ENCODE measurements at regions not wholly inside any gene's neighbourhood (a gene's known extent, or its start where the extent isn't known, plus 50 kb on each side); places are given as distances from the start of the nearest gene placed in this dataset.

DNA sequence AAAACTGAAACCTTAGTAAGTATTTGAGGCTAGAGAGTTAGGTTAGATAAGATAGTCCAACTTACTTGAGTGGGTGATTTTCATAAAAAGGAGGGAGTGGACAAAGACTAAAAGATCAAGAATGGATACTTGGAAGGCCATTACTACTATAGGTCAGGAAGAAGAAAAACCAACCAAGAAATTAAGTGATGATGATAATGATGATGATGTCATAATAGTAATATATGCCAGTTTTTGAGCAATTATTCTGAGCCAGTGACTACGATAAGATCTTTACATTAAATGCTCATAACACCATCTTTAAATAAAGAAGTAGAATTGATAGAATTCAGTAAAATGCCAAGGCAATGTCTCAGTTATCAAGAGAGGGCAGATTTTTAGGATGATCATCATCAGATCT lies 430.7 kb upstream of the ADAMTS5 start:
- Histone ChIP-seq H3K4me3 (no peak overlapping the region), H2AFZ (no peak overlapping the region), H3F3A (ENCODE audit: insufficient read depth) (no peaks in the 10 kb centered on the region), H3K27ac (no peak overlapping the region), H3K9ac (no peak overlapping the region), H3K27me3 (replicated peaks; ENCODE audit: insufficient read depth) (no peaks in the 10 kb centered on the region), H3K4me1 (ENCODE audit: insufficient read depth) (no peaks in the 10 kb centered on the region), H3K9me2 (ENCODE audit: insufficient read depth) (no peaks in the 10 kb centered on the region), H3K9me3 (ENCODE audit: low read depth) (no peaks in the 10 kb centered on the region), H4K20me1 (ENCODE audit: insufficient read depth) (no peaks in the 10 kb centered on the region), H3K79me2 (ENCODE audit: insufficient read depth) (no peaks in the 10 kb centered on the region), H3K4me2 (ENCODE audit: unreplicated experiment) (no peak overlapping the region), H3K36me3 (ENCODE audit: low read depth) (no peaks in the 10 kb centered on the region)
- WGBS, 2 experiments (ENCODE audit: low coverage in 1 of 2, low lambda C conversion rate in 2 of 2, missing lambda C conversion rate in 2 of 2): 65% methylated on average over 1 of the region's 1 CpG
- in situ Hi-C loops (cut with MboI): no loop called here
- DNase-seq: no peak
- TF ChIP-seq EZH2phosphoT487 (IDR thresholded peaks at IDR 0.05; ENCODE audit: insufficient read depth, low read depth): no peak
- no peak for TF ChIP-seq EZH2 (IDR thresholded peaks at IDR 0.05; ENCODE audit: insufficient read depth, poor library complexity, severe bottlenecking)

DNA sequence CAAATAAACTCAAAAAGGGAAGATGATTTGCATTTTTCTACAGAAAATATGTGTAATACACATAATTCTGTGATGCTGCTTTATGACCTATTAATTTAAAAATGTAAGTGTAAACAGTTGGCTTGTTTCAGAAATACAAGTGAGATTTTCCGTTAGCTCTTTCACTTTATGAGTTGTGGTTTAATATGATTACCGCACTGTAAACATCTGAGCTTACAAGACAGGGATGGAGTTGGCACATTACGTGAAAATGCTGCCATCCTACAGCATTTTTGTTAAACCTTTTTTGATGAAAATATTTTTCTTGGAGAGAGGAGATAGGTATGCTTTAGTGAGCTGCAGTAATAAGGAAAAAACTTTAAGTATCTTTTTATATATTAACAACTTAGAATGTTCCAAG lies 426.8 kb upstream of the ADAMTS5 start:
- H3K4me3 ChIP-seq: no peak overlapping the region
- WGBS, 2 experiments (ENCODE audit: low coverage in 1 of 2, low lambda C conversion rate in 2 of 2, missing lambda C conversion rate in 2 of 2): 77 to 79% methylated on average over 3 of the region's 3 CpGs
- H3K9me2 ChIP-seq (ENCODE audit: insufficient read depth): no peaks in the 10 kb centered on the region
- TF ChIP-seq EZH2 (IDR thresholded peaks at IDR 0.05; ENCODE audit: insufficient read depth, poor library complexity, severe bottlenecking) (no peak), EZH2phosphoT487 (IDR thresholded peaks at IDR 0.05; ENCODE audit: insufficient read depth, low read depth) (no peak)
- no peaks in the 10 kb centered on the region for H3K79me2 ChIP-seq (ENCODE audit: insufficient read depth)
- H3K4me1 ChIP-seq (ENCODE audit: insufficient read depth): no peaks in the 10 kb centered on the region
- in situ Hi-C loops (cut with MboI): no loop called here
- no peak for DNase-seq
- H3K27me3 ChIP-seq (replicated peaks; ENCODE audit: insufficient read depth): no peaks in the 10 kb centered on the region
- no peak overlapping the region for H2AFZ ChIP-seq
- no peaks in the 10 kb centered on the region for H3K9me3 ChIP-seq (ENCODE audit: low read depth)
- H3K9ac ChIP-seq: no peak overlapping the region
- no peaks in the 10 kb centered on the region for H3K36me3 ChIP-seq (ENCODE audit: low read depth)
- H4K20me1 ChIP-seq (ENCODE audit: insufficient read depth): no peaks in the 10 kb centered on the region
- no peak overlapping the region for H3K4me2 ChIP-seq (ENCODE audit: unreplicated experiment)
- H3F3A ChIP-seq (ENCODE audit: insufficient read depth): no peaks in the 10 kb centered on the region
- H3K27ac ChIP-seq: no peak overlapping the region

DNA sequence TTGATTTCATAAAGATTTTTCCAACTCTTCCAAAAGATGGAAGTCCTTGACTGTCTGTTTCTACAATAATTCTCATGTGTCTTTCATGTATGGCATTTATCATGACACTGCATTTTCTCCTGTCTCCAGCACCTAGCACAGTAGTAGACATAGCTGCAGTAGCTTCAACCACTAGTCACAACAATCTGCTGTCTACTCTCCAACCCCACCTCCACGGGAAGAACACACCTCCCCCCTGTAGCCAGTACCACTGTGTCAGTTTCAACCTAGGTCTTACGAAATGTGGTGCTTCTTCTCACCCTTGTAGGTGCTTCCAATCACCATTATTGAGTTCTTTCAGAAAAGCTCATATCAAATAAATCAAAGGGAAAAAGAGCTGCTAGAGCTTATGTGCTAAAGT lies 425.1 kb upstream of the ADAMTS5 start:
- TF ChIP-seq EZH2phosphoT487 (IDR thresholded peaks at IDR 0.05; ENCODE audit: insufficient read depth, low read depth) (no peak), EZH2 (IDR thresholded peaks at IDR 0.05; ENCODE audit: insufficient read depth, poor library complexity, severe bottlenecking) (no peak)
- Histone ChIP-seq H3K4me1 (ENCODE audit: insufficient read depth) (no peaks in the 10 kb centered on the region), H3K4me2 (ENCODE audit: unreplicated experiment) (no peak overlapping the region), H2AFZ (no peak overlapping the region), H3K9me3 (ENCODE audit: low read depth) (no peaks in the 10 kb centered on the region), H4K20me1 (ENCODE audit: insufficient read depth) (no peaks in the 10 kb centered on the region), H3K27me3 (replicated peaks; ENCODE audit: insufficient read depth) (no peaks in the 10 kb centered on the region), H3K9me2 (ENCODE audit: insufficient read depth) (no peaks in the 10 kb centered on the region), H3K4me3 (no peak overlapping the region), H3K27ac (no peak overlapping the region), H3K36me3 (ENCODE audit: low read depth) (no peaks in the 10 kb centered on the region), H3F3A (ENCODE audit: insufficient read depth) (no peaks in the 10 kb centered on the region), H3K79me2 (ENCODE audit: insufficient read depth) (no peaks in the 10 kb centered on the region), H3K9ac (no peak overlapping the region)
- in situ Hi-C loops (cut with MboI): no loop called here
- no peak for DNase-seq
- WGBS, 2 experiments (ENCODE audit: low coverage in 1 of 2, low lambda C conversion rate in 2 of 2, missing lambda C conversion rate in 2 of 2): 62 to 82% methylated on average over 2 of the region's 2 CpGs

DNA sequence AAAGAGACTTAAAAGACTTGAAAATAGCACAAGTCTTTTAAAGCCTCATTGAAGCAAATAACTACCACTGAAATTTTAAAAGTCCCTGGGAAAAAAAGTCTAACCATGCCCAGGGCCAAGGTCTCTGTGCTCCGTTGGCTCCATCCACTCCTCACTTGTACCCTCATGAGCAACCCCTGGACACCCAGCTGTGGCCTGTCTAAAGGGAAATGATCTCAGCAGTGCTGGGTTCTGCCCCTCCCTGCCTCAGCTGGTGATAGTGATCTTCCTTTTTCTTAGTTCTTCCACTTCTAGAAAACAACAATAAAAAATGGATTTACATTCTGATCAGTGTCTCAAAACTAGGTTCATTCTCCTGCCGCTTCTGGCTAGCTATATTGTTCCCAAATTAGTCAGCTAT lies 423.5 kb upstream of the ADAMTS5 start:
- WGBS, 2 experiments (ENCODE audit: low coverage in 1 of 2, low lambda C conversion rate in 2 of 2, missing lambda C conversion rate in 2 of 2): 82 to 87% methylated on average over 2 of the region's 2 CpGs
- no peaks in the 10 kb centered on the region for H4K20me1 ChIP-seq (ENCODE audit: insufficient read depth)

DNA sequence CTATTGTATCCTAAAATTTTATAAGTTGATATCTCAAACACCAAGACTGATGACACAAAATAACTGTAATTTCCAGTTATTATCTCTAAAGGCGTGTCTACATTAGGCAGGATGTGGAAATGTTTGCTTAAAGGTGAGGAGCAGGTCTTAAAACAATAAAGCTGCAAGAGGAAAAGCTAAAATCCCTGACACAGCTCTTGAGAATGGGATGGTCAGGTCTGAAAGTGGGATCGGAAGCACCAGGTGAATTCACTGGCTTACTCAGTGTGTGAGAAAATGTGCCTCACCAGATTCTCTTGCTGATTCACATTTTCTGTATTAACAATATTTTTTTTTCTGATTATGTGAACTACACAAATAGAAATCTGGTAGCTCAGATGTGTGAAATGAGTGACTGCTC lies 421.9 kb upstream of the ADAMTS5 start:
- DNase-seq: no peak
- in situ Hi-C loops (cut with MboI): no loop called here
- 93 to 95% methylated on average over 2 of the region's 2 CpGs for WGBS, 2 experiments (ENCODE audit: low coverage in 1 of 2, low lambda C conversion rate in 2 of 2, missing lambda C conversion rate in 2 of 2)

More for the DNA sequence above, 423.5 kb upstream of the ADAMTS5 start:
- Histone ChIP-seq H3K27ac (no peak overlapping the region), H2AFZ (no peak overlapping the region), H3K79me2 (ENCODE audit: insufficient read depth) (no peaks in the 10 kb centered on the region), H3K9ac (no peak overlapping the region), H3K4me3 (no peak overlapping the region), H3K36me3 (ENCODE audit: low read depth) (no peaks in the 10 kb centered on the region), H3K27me3 (replicated peaks; ENCODE audit: insufficient read depth) (no peaks in the 10 kb centered on the region), H3K4me2 (ENCODE audit: unreplicated experiment) (no peak overlapping the region), H3K9me2 (ENCODE audit: insufficient read depth) (no peaks in the 10 kb centered on the region), H3F3A (ENCODE audit: insufficient read depth) (no peaks in the 10 kb centered on the region), H3K9me3 (ENCODE audit: low read depth) (no peaks in the 10 kb centered on the region), H3K4me1 (ENCODE audit: insufficient read depth) (no peaks in the 10 kb centered on the region)
- TF ChIP-seq EZH2phosphoT487 (IDR thresholded peaks at IDR 0.05; ENCODE audit: insufficient read depth, low read depth) (no peak), EZH2 (IDR thresholded peaks at IDR 0.05; ENCODE audit: insufficient read depth, poor library complexity, severe bottlenecking) (no peak)
- in situ Hi-C loops (cut with MboI): no loop called here
- no peak for DNase-seq

More for the DNA sequence above, 421.9 kb upstream of the ADAMTS5 start:
- Histone ChIP-seq H3K27me3 (replicated peaks; ENCODE audit: insufficient read depth) (no peaks in the 10 kb centered on the region), H3K36me3 (ENCODE audit: low read depth) (no peaks in the 10 kb centered on the region), H3K27ac (no peak overlapping the region), H3K9ac (no peak overlapping the region), H3K4me3 (no peak overlapping the region), H3F3A (ENCODE audit: insufficient read depth) (no peaks in the 10 kb centered on the region), H3K79me2 (ENCODE audit: insufficient read depth) (no peaks in the 10 kb centered on the region), H3K9me2 (ENCODE audit: insufficient read depth) (no peaks in the 10 kb centered on the region), H4K20me1 (ENCODE audit: insufficient read depth) (no peaks in the 10 kb centered on the region), H3K9me3 (ENCODE audit: low read depth) (no peaks in the 10 kb centered on the region), H2AFZ (no peak overlapping the region), H3K4me1 (ENCODE audit: insufficient read depth) (no peaks in the 10 kb centered on the region), H3K4me2 (ENCODE audit: unreplicated experiment) (no peak overlapping the region)
- no peak for TF ChIP-seq EZH2phosphoT487 (IDR thresholded peaks at IDR 0.05; ENCODE audit: insufficient read depth, low read depth)
- no peak for TF ChIP-seq EZH2 (IDR thresholded peaks at IDR 0.05; ENCODE audit: insufficient read depth, poor library complexity, severe bottlenecking)

All from GM23248 (cell line).